Pancreas (tissue), 10 donors: ENCODE measurements at regions not wholly inside any gene's neighbourhood (a gene's known extent, or its start where the extent isn't known, plus 50 kb on each side); places are given as distances from the start of the nearest gene placed in this dataset.

ENCODE experiments used
- ATAC-seq, 4 donors: fragments of 200-7000 bp; cut with Tn5 transposase; one replicate each; pipeline versions ENCODE4 v1.8.0 to v1.9.1; 2020; ENCODE audit warnings: mild to moderate bottlenecking in 4 of 4, moderate library complexity in 4 of 4
- DNase-seq, 6 donors: peaks; one replicate each; pipeline ENCODE4 v3.0.0-alpha.2; 2020
- FAIRE-seq: peaks from 2 replicates; lab custom pipeline; 2012; peaks lifted over from hg19 to GRCh38; lab: Jason Lieb, UNC
- H3K27ac ChIP-seq, 4 donors: fragments of 200-600 bp; sonication (generic); 1 replicate in 3 of 4; 2 replicates in 1 of 4; pipeline versions ENCODE4 v1.5.0 to v1.8.0; 2020
- H3K27me3 ChIP-seq, 4 donors: fragments of 200-600 bp; one replicate each; pipeline ENCODE4 v1.8.0; 2021
- H3K36me3 ChIP-seq, 3 donors: fragments of 200-600 bp; sonication (generic) in 1 of 3; one replicate each; pipeline versions ENCODE4 v1.5.0 to v1.8.0; 2020 to 2021
- H3K4me1 ChIP-seq, 3 donors: fragments of 200-600 bp; one replicate each; pipeline ENCODE4 v1.8.0; 2021
- H3K4me3 ChIP-seq, 4 donors: fragments of 200-600 bp; sonication (generic) in 2 of 4; one replicate each; pipeline versions ENCODE4 v1.5.0 to v1.8.0; 2020 to 2021
- H3K9me3 ChIP-seq, 4 donors: fragments of 200-600 bp; one replicate each; pipeline ENCODE4 v1.8.0; 2021
- WGBS, 2 donors: extraction: QIAGEN DNeasy Blood & Tissue Kit; methylation state at CpG; one replicate each; pipeline ENCODE4 v1.1.7; 2013; 5-methylcytosine and 5-hydroxymethylcytosine counted together
- intact Hi-C, 3 donors: fragments of 100-400 bp; cut with DNase I; formaldehyde crosslinking; loops; one replicate each; pipeline versions ENCODE4 v1.11.1 to v1.14.2; 2022
- TF ChIP-seq, protein P1 (sequence below), 4 donors: fragments of 200-600 bp; sonication (generic) in 3 of 4; IDR thresholded peaks; one replicate each; pipeline versions ENCODE4 v1.5.0 to v1.8.0; 2021; ENCODE audit warnings: antibody characterized with exemption in 4 of 4
- donor health status: healthy with polysubstance abuse.
- donor health status: DM: no; HTN: no; CAD: no; lungs with moderate emphysema.
- donor health status: DM: no; HTN: no; CAD: no.
- donor health status: control.
- donor health status: control.
- donor health status: Bipolar disorder and iron deficiency.
- donor health status: DM: yes; HTN: yes; CAD: no.
- donor health status: DM: no; HTN: no; CAD: no.
- donor health status: DM: no; HTN: no; CAD: no.
- donor health status: DM: yes; HTN: yes; CAD: no.

DNA sequence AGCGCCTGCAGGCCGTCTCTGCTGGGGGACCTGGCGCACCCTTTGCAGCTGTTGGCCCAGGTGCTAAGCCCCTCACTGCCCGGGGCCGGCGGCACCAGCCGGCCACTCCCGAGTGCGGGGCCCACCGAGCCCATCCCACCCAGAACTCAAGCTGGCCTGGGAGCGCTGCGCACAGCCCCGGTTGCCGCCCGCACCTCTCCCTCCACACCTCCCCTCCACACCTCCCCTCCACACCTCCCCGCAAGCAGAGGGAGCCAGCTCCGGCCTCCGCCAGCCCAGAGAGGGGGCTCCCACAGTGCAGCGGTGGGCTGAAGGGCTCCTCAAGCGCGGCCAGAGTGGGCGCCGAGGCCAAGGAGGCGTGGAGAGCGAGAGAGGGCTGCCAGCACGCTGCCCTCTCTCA, 177.8 kb upstream of the KAZN start:
- H3K4me3 ChIP-seq: no peak overlapping the region
- FAIRE-seq (no peak), DNase-seq (no peak), ATAC-seq (no peak)
- no peaks in the 10 kb centered on the region for H3K36me3 ChIP-seq
- H3K4me1 ChIP-seq: no peaks in the 10 kb centered on the region
- intact Hi-C loops: no loop called here
- TF ChIP-seq, protein P1, sequence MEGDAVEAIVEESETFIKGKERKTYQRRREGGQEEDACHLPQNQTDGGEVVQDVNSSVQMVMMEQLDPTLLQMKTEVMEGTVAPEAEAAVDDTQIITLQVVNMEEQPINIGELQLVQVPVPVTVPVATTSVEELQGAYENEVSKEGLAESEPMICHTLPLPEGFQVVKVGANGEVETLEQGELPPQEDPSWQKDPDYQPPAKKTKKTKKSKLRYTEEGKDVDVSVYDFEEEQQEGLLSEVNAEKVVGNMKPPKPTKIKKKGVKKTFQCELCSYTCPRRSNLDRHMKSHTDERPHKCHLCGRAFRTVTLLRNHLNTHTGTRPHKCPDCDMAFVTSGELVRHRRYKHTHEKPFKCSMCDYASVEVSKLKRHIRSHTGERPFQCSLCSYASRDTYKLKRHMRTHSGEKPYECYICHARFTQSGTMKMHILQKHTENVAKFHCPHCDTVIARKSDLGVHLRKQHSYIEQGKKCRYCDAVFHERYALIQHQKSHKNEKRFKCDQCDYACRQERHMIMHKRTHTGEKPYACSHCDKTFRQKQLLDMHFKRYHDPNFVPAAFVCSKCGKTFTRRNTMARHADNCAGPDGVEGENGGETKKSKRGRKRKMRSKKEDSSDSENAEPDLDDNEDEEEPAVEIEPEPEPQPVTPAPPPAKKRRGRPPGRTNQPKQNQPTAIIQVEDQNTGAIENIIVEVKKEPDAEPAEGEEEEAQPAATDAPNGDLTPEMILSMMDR (IDR thresholded peaks at IDR 0.05): no peak
- H3K9me3 ChIP-seq: no peaks in the 10 kb centered on the region
- 88 to 90% methylated on average over 14 to 26 of the region's 26 CpGs for WGBS, 2 donors
- H3K27ac ChIP-seq: no peak overlapping the region
- no peaks in the 10 kb centered on the region for H3K27me3 ChIP-seq

GRCh38 chr1:14421295-14421976, 177.0 kb upstream of the KAZN start:
- H3K27ac ChIP-seq: no peak overlapping the region
- intact Hi-C loops: no loop called here
- FAIRE-seq (no peak), DNase-seq (no peak), ATAC-seq (no peak)
- 79 to 84% methylated on average over 5 of the region's 5 CpGs for WGBS, 2 donors
- H3K36me3 ChIP-seq: no peaks in the 10 kb centered on the region
- TF ChIP-seq, protein P1 (IDR thresholded peaks at IDR 0.05): no peak
- no peak overlapping the region for H3K4me3 ChIP-seq
- H3K27me3 ChIP-seq: no peaks in the 10 kb centered on the region
- no peaks in the 10 kb centered on the region for H3K4me1 ChIP-seq
- H3K9me3 ChIP-seq: no peaks in the 10 kb centered on the region

GRCh38 chr1:14421977-14422609, 176.4 kb upstream of the KAZN start:
- DNase-seq (no peak), FAIRE-seq (no peak), ATAC-seq (peak in 2 of 4 donors; percentile 75 to 82)
- intact Hi-C loops: no loop called here
- TF ChIP-seq, protein P1 (IDR thresholded peaks at IDR 0.05): no peak
- Histone ChIP-seq H3K9me3 (no peaks in the 10 kb centered on the region), H3K27ac (no peak overlapping the region), H3K4me3 (no peak overlapping the region), H3K36me3 (no peaks in the 10 kb centered on the region), H3K27me3 (no peaks in the 10 kb centered on the region), H3K4me1 (no peaks in the 10 kb centered on the region)
- 65 to 77% methylated on average over 9 of the region's 9 CpGs for WGBS, 2 donors

DNA sequence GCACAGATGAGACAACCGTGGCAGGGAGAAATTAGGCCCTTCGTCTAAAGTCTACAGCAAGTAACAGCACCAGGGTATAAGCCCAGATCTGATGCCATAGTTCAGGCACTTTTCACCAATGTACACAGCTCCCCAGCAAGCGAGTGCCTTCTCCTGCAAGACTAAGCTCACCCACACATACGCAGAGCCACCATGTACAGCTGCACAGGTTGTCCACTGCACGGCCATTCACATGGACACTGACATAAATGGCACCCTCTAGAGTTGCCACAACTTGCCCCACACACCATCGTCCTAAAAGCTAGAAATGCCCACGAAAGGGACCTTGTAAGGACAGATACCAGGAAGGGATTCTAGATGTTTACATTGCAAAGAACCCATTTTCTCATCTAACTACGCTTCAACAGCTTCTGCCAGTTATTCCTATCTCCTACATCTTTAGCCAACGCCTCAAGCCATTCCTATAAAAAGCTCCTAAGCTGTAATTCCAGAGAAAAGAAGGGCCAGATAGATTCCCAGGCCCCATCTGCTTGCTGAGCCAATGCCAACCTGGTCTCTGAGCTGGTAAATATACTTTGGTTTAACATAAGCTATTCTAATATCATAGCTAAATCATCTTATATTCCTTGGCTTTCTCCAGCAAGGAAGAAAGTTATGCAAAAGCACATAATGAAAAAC, 174.0 kb upstream of the KAZN start:
- ATAC-seq: no peak
- H3K4me3 ChIP-seq: no peak overlapping the region
- H3K27ac ChIP-seq: no peak overlapping the region
- no peaks in the 10 kb centered on the region for H3K27me3 ChIP-seq
- H3K9me3 ChIP-seq: no peaks in the 10 kb centered on the region
- no peak for DNase-seq
- H3K36me3 ChIP-seq: no peaks in the 10 kb centered on the region
- intact Hi-C loops: no loop called here
- FAIRE-seq: no peak
- 79 to 82% methylated on average over 9 of the region's 9 CpGs for WGBS, 2 donors
- TF ChIP-seq, protein P1 (IDR thresholded peaks at IDR 0.05): no peak
- H3K4me1 ChIP-seq: no peaks in the 10 kb centered on the region
